ENCODE measurements at regions not wholly inside any gene's neighbourhood (a gene's known extent, or its start where the extent isn't known, plus 50 kb on each side); places are given as distances from the start of the nearest gene placed in this dataset.

GRCh38 chr1:208631092-208631491 lies 386.9 kb upstream of the PLXNA2 start:
- H3K4me3 Mint-ChIP-seq = no peak overlapping the region
- no peak for TF ChIP-seq CTCF (IDR thresholded peaks at IDR 0.05)
- H3K36me3 Mint-ChIP-seq (ENCODE audit: low read depth) = no peaks in the 10 kb centered on the region
- no peak for DNase-seq
- no peak overlapping the region for H3K27ac Mint-ChIP-seq
- H3K4me1 Mint-ChIP-seq (ENCODE audit: low read depth) = no peaks in the 10 kb centered on the region
- H3K27me3 Mint-ChIP-seq (ENCODE audit: insufficient read depth) = peaks cover 2% of the 10 kb centered on the region; the same call in 1 of the 2 replicates
- H3K9me3 Mint-ChIP-seq = no peaks in the 10 kb centered on the region; the same call in none of the 2 replicates

GRCh38 chr1:208631506-208631905 lies 387.3 kb upstream of the PLXNA2 start:
- TF ChIP-seq CTCF (IDR thresholded peaks at IDR 0.05) = no peak
- peaks cover 2% of the 10 kb centered on the region; the same call in 1 of the 2 replicates for H3K27me3 Mint-ChIP-seq (ENCODE audit: insufficient read depth)
- no peak overlapping the region for H3K4me3 Mint-ChIP-seq
- H3K4me1 Mint-ChIP-seq (ENCODE audit: low read depth) = no peaks in the 10 kb centered on the region
- H3K36me3 Mint-ChIP-seq (ENCODE audit: low read depth) = no peaks in the 10 kb centered on the region
- no peak for DNase-seq
- no peak overlapping the region for H3K27ac Mint-ChIP-seq
- H3K9me3 Mint-ChIP-seq = no peaks in the 10 kb centered on the region; the same call in none of the 2 replicates

- Mint-ChIP-seq H3K9me3 (peaks cover 6% of the 10 kb centered on the region), H3K36me3 (ENCODE audit: low read depth) (no peaks in the 10 kb centered on the region), H3K4me1 (ENCODE audit: low read depth) (no peaks in the 10 kb centered on the region), H3K4me3 (no peak overlapping the region), H3K27me3 (ENCODE audit: insufficient read depth) (peaks cover 2% of the 10 kb centered on the region; the same call in 1 of the 2 replicates), H3K27ac (no peak overlapping the region)
- no peak for TF ChIP-seq CTCF (IDR thresholded peaks at IDR 0.05)
- DNase-seq = no peak
These were observed 390.4 kb upstream of the PLXNA2 start for GRCh38 chr1:208634346-208635140.

- H3K27me3 Mint-ChIP-seq (ENCODE audit: insufficient read depth) = peaks cover 3% of the 10 kb centered on the region; the same call in 1 of the 2 replicates
- DNase-seq = no peak
- no peaks in the 10 kb centered on the region for H3K4me1 Mint-ChIP-seq (ENCODE audit: low read depth)
- H3K4me3 Mint-ChIP-seq = no peak overlapping the region
- H3K9me3 Mint-ChIP-seq = peaks cover 9% of the 10 kb centered on the region; the same call in 1 of the 2 replicates
- no peak for TF ChIP-seq CTCF (IDR thresholded peaks at IDR 0.05)
- no peak overlapping the region for H3K27ac Mint-ChIP-seq
- H3K36me3 Mint-ChIP-seq (ENCODE audit: low read depth) = no peaks in the 10 kb centered on the region
These were observed 393.0 kb upstream of the PLXNA2 start for GRCh38 chr1:208637181-208637580.

- no peaks in the 10 kb centered on the region for H3K4me1 Mint-ChIP-seq (ENCODE audit: low read depth)
- DNase-seq = no peak
- no peaks in the 10 kb centered on the region for H3K36me3 Mint-ChIP-seq (ENCODE audit: low read depth)
- H3K27me3 Mint-ChIP-seq (ENCODE audit: insufficient read depth) = peaks cover 3% of the 10 kb centered on the region; the same call in 1 of the 2 replicates
- H3K4me3 Mint-ChIP-seq = no peak overlapping the region
- no peak for TF ChIP-seq CTCF (IDR thresholded peaks at IDR 0.05)
- no peak overlapping the region for H3K27ac Mint-ChIP-seq
- H3K9me3 Mint-ChIP-seq = peaks cover 9% of the 10 kb centered on the region; the same call in 1 of the 2 replicates
These were observed 395.2 kb upstream of the PLXNA2 start for GRCh38 chr1:208639382-208639781.

Data from HFFc6 (cell line).